Fibroblast of villous mesenchyme (primary cell): ENCODE measurements at regions not wholly inside any gene's neighbourhood (a gene's known extent, or its start where the extent isn't known, plus 50 kb on each side); places are given as distances from the start of the nearest gene placed in this dataset.

Experiments used
- DNase-seq: peaks from one replicate; pipeline ENCODE4 v3.0.0-alpha.2; 2010; ENCODE audit warnings: low read depth
- H3K4me3 ChIP-seq: 2 replicates; pipeline ENCODE4 v1.5.1; 2011; ENCODE audit warnings: low read depth, mild to moderate bottlenecking, low read length
- TF ChIP-seq, protein P1 (sequence below): IDR thresholded peaks from 2 replicates; pipeline ENCODE4 v1.5.1; 2012; ENCODE audit warnings: low read depth, mild to moderate bottlenecking, low read length; ENCODE audit not compliant: insufficient read depth

DNA sequence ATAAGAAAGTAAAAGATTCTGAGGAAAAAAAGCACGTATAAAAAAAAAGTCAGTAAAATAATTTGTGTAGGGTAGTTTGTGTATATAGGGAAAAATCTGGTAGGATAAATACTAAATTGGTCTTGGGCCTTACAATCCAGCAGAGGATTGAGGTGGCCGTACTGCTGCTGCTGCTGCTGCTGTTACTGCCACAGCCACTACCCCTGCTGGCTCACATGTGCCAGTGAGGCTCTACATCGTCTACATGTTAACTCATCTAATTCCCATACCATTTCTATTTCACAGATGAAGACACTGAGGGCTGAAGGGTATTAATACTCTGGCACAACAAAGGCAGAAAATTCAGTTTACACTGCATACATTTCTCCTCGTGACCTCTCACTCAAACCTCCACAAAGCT lies 928.5 kb downstream of the TLE4 start:
- DNase-seq: no peak
- no peak overlapping the region for H3K4me3 ChIP-seq
- TF ChIP-seq, protein P1, sequence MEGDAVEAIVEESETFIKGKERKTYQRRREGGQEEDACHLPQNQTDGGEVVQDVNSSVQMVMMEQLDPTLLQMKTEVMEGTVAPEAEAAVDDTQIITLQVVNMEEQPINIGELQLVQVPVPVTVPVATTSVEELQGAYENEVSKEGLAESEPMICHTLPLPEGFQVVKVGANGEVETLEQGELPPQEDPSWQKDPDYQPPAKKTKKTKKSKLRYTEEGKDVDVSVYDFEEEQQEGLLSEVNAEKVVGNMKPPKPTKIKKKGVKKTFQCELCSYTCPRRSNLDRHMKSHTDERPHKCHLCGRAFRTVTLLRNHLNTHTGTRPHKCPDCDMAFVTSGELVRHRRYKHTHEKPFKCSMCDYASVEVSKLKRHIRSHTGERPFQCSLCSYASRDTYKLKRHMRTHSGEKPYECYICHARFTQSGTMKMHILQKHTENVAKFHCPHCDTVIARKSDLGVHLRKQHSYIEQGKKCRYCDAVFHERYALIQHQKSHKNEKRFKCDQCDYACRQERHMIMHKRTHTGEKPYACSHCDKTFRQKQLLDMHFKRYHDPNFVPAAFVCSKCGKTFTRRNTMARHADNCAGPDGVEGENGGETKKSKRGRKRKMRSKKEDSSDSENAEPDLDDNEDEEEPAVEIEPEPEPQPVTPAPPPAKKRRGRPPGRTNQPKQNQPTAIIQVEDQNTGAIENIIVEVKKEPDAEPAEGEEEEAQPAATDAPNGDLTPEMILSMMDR: no peak

DNA sequence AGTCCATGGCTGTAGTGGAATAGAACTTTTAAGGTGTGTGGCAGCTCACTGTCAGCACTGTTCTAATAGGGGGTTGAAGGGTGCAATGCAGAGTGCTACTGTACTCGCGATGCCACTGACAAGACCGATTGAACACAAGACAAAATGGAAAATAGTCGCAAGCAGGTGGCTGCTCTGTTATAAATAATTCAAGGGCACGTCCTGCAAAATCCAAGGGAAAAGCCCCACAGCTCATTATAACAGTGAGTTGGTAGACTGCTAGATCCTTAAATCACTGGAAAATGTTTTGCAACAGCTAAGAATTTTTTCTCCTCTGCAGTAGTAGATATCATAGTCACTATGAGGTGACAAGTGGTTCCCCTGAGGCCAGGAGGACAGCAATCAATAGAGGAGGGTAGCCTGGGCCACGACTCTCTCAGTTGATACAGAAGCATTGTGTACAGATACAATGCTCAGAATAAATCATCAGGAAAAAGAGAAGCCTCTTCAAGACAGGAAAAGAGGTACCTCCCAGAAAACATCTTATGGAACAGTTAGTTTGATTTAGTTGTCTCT lies 926.3 kb downstream of the TLE4 start:
- no peak overlapping the region for H3K4me3 ChIP-seq
- TF ChIP-seq, protein P1: no peak
- DNase-seq: no peak

DNA sequence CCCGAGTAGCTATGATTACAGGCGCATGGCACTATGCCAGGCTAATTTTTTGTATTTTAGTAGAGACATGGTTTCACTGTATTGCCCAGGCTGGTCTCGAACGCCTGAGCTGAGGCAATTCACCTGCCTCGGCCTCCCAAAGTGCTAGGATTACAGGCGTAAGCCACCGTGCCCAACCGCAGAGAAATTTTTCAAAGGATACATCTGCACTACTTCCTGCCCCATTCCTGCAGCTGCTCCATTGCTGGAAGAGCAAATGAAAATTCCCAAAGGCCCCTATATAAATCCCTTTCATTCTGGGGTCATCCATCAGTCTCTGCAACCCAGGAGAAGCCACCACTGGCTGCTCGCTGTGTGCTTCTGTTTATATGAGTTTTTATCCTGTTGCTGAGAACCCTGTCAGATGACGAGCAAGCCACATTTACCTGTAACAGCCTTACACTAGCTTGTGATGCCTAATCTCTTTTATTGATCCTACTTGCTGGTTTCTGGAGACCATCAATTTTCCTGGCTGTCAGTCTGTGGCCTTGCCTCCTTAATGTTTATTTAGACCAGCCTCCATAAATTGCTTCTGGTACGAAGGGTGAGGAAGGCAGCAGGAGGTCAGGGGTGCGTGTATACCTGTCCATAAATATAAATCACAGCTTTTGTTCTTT lies 925.3 kb downstream of the TLE4 start:
- TF ChIP-seq, protein P1: no peak
- no peak for DNase-seq
- H3K4me3 ChIP-seq: no peak overlapping the region

DNA sequence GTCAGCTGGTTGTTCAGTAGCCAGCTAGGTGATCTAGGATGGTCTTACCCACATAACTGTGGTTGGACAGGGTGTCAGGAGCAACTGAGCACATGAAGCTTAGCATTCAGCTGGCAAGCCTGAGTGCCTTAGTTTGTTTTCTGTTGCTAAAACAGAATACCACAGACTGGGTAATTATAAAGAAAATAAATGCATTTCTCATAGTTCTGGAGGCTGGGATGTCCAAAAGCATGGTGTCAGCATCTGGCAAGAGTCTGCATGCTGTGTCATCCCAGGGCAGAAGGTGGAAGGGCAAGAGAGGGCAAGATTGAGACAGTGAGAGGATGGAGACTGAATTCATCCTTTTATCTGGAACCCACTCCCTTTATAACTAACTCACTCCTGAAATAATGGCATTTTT lies 921.5 kb downstream of the TLE4 start:
- H3K4me3 ChIP-seq: no peak overlapping the region
- TF ChIP-seq, protein P1: no peak
- no peak for DNase-seq

DNA sequence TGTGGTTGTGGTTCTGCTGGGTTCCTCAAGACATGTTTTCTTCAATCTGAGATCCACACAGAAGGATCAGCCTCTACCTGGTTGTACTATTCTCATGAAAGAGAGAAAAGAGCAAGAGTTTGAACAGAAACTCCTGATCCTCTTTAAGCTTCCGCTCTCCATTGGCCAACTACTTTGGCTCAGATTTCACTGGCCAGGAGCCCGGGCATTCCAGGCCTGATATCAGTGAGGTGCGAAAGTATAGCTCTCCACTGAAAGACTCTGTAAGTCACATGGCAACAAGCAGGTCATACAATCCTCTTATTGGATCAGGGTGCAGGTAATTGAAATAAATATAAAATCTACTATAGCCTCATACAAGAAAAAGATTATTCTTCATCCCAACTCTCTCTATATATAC lies 920.5 kb downstream of the TLE4 start:
- TF ChIP-seq, protein P1: no peak
- DNase-seq: no peak

DNA sequence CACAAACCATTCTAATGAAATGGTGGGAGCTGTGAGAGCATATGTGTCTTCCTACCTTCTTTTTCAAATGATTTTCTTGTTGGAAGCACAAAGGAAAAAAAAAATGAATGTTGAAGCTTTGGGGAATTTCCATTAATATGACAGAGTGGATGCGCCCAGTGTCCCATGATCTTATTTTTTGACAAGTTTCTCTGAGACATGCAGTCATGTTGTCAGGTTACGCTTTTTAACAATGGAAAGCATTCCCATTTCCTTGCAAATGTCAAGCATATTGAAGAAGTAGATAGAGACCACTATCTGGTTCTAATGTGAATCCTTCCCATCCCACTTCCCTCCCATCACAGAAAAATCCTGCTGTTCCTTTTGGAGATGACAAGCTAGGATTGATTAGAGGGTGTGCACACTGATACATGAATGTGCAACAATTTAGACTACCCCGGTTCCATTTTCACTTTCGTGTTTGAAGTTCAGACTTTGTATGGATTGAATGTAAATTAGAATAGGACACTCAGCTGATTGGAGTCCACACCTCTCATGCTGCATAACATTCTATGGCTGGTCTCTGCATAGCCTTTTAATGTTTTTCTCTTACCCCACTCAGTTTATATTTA lies 919.4 kb downstream of the TLE4 start:
- no peak overlapping the region for H3K4me3 ChIP-seq
- TF ChIP-seq, protein P1: no peak
- no peak for DNase-seq

More for the DNA sequence above, 920.5 kb downstream of the TLE4 start:
- H3K4me3 ChIP-seq: no peak overlapping the region
